PC-3 (cell line): ENCODE measurements at regions not wholly inside any gene's neighbourhood (a gene's known extent, or its start where the extent isn't known, plus 50 kb on each side); places are given as distances from the start of the nearest gene placed in this dataset.

Source experiments
- EZH2 ChIP-seq: fragments of 300-600 bp; sonication (generic); IDR thresholded peaks from one replicate; pipeline ENCODE4 v1.6.1; 2017; ENCODE audit warnings: antibody characterized with exemption, mild to moderate bottlenecking, low read length; ENCODE audit not compliant: unreplicated experiment
- EZH2phosphoT487 ChIP-seq: fragments of 300-600 bp; sonication (generic); IDR thresholded peaks from 2 replicates; pipeline ENCODE4 v1.6.1; 2018; ENCODE audit warnings: mild to moderate bottlenecking, antibody characterized with exemption, low read length, borderline replicate concordance
- TF ChIP-seq, protein P1 (sequence below): fragments of 300-600 bp; sonication (generic); conservative IDR thresholded peaks from 2 replicates; pipeline ENCODE4 v1.5.1; 2017; ENCODE audit warnings: antibody characterized with exemption, low read depth, mild to moderate bottlenecking, low read length

DNA sequence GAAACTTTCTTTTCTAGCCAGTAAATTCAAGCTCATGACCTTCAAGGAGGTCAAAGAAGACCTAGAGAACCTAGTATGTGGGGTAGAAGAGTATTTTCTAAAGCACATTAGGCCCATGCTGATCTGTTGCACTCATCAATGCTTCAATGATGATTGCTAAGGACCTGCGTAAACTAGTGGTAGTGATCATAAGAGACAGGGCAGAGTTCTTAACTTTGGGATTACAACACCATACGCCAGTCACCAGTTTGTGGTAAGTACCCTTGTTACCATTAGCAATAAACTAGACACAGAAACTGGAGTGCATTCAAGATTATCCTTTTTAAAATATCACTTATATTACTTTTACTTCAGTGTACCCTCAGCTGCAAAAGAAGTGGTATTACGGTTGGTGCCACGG is 490.3 kb downstream of the BUD13 start:
- TF ChIP-seq, protein P1, sequence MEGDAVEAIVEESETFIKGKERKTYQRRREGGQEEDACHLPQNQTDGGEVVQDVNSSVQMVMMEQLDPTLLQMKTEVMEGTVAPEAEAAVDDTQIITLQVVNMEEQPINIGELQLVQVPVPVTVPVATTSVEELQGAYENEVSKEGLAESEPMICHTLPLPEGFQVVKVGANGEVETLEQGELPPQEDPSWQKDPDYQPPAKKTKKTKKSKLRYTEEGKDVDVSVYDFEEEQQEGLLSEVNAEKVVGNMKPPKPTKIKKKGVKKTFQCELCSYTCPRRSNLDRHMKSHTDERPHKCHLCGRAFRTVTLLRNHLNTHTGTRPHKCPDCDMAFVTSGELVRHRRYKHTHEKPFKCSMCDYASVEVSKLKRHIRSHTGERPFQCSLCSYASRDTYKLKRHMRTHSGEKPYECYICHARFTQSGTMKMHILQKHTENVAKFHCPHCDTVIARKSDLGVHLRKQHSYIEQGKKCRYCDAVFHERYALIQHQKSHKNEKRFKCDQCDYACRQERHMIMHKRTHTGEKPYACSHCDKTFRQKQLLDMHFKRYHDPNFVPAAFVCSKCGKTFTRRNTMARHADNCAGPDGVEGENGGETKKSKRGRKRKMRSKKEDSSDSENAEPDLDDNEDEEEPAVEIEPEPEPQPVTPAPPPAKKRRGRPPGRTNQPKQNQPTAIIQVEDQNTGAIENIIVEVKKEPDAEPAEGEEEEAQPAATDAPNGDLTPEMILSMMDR = no peak
- TF ChIP-seq EZH2 (no peak), EZH2phosphoT487 (no peak)
